ENCODE measurements at regions not wholly inside any gene's neighbourhood (a gene's known extent, or its start where the extent isn't known, plus 50 kb on each side); places are given as distances from the start of the nearest gene placed in this dataset.

GRCh38 chr5:174371600-174372094 lies 326.1 kb downstream of the NSG2 start:
- TF ChIP-seq CTCF (conservative IDR thresholded peaks at IDR 0.05 in 1 of 2, IDR thresholded peaks at IDR 0.05 in 1 of 2; ENCODE audit: low read depth in 1 of 2, low read length in 2 of 2) (no peak), EZH2 (IDR thresholded peaks at IDR 0.05; ENCODE audit: low read length, missing control alignments) (no peak)
